GM12874 (cell line): ENCODE measurements at regions not wholly inside any gene's neighbourhood (a gene's known extent, or its start where the extent isn't known, plus 50 kb on each side); places are given as distances from the start of the nearest gene placed in this dataset.

Experiments
- TF ChIP-seq, protein P1 (sequence below): IDR thresholded peaks from 2 replicates; pipeline ENCODE4 v1.5.1; 2011; ENCODE audit warnings: low read depth, mild to moderate bottlenecking, control low read depth, low read length, moderate library complexity; ENCODE audit not compliant: insufficient read depth

DNA sequence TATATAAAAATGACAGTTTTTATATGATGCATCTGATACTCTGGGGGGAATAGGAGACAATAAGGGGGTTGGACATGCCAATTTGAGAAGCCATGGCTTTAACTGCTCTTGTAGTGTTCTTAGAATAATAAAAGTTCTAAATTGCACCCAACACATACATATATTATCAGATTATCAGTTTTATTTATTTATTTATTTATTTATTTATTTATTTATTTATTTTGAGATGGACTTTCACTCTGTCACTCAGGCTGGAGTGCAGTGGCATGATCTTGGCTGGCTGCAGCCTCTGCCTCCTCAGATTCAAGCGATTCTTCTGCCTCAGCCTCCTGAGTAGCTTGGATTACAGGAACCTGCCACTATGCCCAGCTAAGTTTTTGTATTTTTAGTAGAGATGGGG is 356.8 kb downstream of the TLL1 start:
- TF ChIP-seq, protein P1, sequence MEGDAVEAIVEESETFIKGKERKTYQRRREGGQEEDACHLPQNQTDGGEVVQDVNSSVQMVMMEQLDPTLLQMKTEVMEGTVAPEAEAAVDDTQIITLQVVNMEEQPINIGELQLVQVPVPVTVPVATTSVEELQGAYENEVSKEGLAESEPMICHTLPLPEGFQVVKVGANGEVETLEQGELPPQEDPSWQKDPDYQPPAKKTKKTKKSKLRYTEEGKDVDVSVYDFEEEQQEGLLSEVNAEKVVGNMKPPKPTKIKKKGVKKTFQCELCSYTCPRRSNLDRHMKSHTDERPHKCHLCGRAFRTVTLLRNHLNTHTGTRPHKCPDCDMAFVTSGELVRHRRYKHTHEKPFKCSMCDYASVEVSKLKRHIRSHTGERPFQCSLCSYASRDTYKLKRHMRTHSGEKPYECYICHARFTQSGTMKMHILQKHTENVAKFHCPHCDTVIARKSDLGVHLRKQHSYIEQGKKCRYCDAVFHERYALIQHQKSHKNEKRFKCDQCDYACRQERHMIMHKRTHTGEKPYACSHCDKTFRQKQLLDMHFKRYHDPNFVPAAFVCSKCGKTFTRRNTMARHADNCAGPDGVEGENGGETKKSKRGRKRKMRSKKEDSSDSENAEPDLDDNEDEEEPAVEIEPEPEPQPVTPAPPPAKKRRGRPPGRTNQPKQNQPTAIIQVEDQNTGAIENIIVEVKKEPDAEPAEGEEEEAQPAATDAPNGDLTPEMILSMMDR = no peak

DNA sequence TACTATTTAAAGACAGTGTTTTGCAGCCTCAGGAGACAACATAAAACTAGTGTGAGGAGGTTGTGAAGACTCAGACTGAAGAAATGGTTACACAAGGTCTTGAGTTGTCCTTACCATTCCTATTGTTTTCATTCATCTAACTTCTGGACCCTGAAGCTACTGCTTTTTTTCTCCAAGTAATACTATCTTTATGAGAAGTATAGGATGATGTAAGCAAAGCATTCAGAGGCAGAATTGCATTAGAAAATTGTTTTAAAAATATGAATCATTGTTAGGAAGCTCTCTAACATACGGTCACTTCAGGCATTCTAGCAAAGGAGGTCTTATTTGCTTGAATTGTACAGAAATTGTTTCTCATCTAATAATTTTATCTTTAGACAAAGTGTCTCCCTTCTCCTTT is 357.8 kb downstream of the TLL1 start:
- TF ChIP-seq, protein P1 = no peak

DNA sequence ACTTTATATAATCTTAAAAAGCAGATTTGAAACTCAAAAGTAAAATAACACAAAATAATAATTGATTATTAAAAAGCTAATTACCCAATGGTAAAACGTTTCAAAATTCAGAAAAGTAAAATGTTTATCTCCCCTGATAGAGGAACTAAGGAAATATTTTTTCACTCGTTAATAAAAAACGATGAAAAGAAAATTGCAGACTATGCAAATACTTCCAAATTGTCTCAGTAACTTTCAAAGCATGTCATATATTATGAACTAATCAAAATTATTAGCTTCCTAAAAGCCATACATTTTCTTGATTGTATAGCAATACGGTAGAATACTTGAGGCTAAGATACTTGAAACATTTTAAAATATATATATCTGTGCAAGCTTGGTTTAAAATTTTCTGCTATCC is 366.3 kb downstream of the TLL1 start:
- TF ChIP-seq, protein P1 = no peak

DNA sequence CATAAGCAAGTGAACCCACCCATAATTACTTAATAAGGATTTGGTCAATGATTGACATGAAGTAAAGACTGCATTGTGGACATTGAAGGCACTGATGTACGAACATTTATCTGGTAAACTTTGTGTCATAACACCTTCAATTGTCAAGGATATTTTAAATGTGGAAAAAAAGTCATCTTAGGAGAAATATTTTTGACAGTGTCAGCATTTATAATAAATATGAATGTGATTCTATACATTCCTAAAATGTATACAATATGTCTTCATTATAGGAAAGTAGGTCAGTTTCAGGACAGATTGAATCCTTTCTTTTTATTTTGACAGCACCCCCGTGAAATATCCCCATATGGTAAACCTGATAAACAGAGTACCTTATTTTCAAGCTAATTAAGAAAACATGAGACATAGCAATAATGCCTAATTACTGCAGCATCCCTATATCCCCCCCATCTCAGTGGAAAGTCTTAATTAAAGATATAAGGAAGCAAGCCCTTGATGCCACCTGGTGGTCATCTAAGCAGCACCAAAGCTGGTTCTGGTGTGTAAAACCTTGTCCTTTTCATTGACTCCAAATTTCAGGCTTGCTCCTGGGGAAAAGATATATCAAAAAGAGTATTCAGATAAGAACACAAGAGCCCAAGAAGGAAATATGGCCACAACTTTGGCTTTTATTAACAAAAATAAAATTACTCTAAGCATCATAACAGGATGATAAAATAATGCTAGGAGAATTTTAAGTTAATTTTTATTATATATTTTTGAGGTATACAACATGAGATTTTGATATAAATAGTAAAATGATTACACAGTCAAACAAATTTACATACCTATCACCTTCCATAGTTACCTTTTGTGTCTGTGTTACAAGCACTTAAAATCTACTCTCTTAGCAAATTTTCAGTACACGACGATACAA is 379.7 kb downstream of the TLL1 start:
- TF ChIP-seq, protein P1 = peak; percentile 32; the same call in 1 of the 2 replicates

DNA sequence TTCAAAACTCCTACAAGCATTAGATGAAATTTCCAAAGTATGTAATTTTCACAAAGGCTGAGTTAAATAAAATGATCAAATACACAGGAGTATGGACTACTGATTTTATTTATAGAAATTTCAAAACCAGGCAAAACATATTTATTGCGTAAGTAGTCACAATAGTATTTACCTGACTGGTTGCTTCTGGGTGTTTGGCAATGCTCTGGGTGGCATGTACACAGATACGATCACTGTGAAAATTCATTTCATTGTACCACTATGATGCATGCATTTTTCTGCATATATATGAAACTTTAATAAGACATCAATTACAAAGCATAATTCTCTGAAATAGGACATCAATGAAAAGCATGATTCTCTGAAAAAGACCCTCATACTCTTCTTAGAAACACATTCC is 384.2 kb downstream of the TLL1 start:
- TF ChIP-seq, protein P1 = no peak

DNA sequence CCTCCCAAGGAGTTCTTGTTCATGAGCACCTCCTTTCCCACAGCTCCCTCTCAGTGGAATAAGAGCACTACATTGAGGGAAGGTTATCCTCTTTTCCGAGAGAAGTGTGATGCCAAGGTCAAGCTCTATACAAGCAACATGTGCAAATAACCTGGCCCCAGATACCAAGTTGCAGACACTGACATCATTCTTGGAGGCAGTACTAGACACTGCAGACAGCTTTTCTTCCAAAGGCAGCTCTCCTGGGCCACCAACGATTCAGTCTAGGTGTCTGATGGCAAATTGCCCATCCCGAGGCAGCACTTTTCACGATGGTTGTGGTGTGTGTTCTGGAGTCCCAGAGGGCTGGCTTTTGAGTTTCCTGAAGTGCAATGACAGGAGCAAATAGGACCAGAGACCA is 384.9 kb downstream of the TLL1 start:
- TF ChIP-seq, protein P1 = no peak

DNA sequence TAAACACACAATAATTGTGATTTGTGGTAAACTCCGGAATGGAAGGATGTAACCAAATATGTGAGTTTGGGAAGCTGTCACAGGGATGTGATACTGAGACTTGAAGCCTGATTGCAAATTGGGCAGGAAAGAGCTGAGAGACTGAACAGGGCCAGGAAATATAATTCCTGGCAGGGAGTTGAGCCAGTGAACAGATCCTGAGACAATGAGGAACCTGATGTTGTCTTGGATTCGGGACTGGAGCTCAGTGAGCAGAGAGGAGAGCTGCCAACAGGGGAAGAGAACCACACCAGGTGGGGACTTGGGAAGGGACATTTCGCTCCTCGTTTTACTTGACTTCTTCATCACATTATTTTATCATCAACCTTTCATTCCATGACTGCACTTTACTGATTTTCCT is 386.0 kb downstream of the TLL1 start:
- TF ChIP-seq, protein P1 = no peak
